Activated T-helper 1 cell treated with Interleukin-2 at 50 U/mL for 16 hours (primary cell): ENCODE measurements at regions not wholly inside any gene's neighbourhood (a gene's known extent, or its start where the extent isn't known, plus 50 kb on each side); places are given as distances from the start of the nearest gene placed in this dataset.

ENCODE experiments used
- DNase-seq: peaks from one replicate; pipeline ENCODE4 v3.0.0-alpha.2; 2020; ENCODE audit warnings: low read depth

GRCh38 chr17:15109608-15110007 lies 155.5 kb downstream of the PMP22 start:
- no peak for DNase-seq

DNA sequence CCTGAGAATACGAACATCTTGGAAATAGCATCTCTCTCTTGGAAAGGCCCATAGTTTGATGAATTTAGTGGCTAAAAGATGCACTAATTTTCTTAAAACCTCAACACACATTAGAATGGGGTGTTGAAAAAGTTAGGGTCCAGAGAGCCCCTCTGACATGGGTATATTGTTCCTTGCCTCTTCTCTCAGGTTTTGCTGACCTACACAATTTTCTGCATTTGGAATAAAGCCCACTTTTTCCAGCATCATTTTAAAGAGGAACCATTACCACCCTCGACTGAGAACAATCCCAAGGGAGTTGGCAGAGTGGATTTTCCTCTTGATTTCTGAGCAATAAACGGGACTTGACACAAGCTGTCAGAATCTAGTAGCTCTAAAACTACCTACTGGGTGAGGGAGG lies 156.1 kb downstream of the PMP22 start:
- no peak for DNase-seq

DNA sequence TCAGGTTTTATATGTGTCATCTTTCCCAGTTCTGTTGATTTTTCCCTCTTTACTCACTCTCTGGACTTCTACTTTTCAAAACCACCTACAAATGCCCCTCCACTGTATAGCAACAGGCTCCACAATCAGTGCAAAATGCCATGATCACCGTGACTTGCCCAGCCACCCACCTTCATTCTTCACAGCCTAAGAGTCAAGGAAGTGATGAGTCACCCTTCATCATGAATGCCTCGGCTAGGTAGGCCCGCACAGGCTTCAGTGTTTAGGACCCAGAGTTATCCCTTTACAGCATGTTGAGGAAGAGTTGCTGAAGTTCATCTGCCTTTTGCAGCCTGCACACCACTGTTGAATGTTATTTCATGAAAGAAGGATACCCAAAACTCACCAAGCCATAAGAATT lies 158.6 kb downstream of the PMP22 start:
- DNase-seq = no peak

GRCh38 chr17:15103785-15104184 lies 161.3 kb downstream of the PMP22 start:
- DNase-seq = no peak

GRCh38 chr17:15101175-15101574 lies 164.0 kb downstream of the PMP22 start:
- DNase-seq = no peak

GRCh38 chr17:15096511-15096910 lies 168.6 kb downstream of the PMP22 start:
- no peak for DNase-seq

DNA sequence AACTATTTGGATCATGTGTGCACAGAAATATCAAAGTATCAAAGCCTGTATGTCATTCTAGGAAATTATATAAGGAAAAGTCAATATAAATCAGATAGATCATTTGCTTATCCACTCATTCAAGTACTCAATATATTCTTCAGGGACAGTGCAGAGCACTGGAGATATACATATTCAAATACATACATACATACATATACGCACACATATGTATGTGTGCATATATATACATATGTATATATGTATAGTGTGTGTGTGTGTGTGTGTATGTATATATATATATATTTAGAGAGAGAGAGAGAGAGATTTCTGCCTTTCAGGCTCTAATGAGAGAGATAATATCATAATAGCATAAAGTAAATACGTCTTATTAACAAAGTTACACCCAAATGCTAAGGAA lies 169.2 kb downstream of the PMP22 start:
- no peak for DNase-seq

GRCh38 chr17:15092762-15093161 lies 172.4 kb downstream of the PMP22 start:
- no peak for DNase-seq

DNA sequence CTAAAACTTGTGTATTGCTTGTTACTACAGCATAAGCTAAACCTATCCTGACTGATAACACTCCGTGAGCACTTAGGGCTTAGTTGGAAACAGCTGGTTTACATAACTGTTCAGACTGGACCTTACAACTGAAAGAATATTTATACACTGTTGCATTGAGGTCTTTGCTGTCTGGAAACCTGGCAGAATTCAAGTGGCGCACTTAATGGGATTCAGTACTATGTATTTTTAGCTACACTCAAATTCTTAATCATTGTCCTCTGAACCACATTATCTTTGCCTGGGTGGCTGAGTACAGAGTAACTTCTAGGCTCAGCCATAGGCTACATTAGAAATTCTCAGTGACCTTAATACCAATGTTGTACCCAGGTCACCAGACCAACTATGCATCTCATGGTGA lies 172.9 kb downstream of the PMP22 start:
- DNase-seq = no peak

DNA sequence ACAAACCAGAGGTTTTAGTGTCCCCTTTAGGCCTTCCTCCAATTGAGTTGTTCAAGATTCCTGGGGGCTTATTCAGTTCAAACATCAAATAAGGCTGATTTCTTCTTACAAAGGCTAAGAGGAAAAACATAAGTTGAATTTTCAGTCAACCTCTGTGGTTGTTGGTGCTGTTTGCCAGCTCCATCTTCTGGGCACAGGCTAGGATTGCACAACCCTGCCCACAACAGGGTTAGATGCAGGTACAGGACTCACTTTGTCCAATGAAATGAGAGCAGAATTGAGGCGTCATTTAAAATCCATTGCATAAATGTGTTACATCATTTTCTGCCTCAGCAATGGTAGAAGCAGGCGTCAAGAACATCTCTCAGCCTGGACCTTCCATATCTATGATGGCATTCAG lies 173.3 kb downstream of the PMP22 start:
- no peak for DNase-seq

DNA sequence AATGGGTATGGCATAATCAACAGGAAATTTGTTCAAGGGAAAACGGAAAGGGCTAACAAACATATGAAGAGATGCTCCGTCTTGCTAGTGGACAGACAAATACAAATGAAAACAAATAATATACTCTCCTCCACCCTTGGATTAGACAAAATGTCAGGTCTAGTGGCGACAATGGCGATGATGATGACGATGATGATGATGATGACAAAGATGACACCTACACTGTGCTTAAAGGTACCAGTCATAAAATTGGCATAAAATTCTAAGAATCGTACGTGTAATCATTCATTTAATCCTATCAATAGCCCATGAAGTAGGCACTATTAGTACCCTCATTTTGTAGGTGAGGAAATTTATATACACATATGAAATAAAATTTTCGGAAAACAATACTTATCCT lies 174.6 kb downstream of the PMP22 start:
- no peak for DNase-seq

- DNase-seq = no peak
Measured at GRCh38 chr17:15087946-15088345, 177.2 kb downstream of the PMP22 start.

DNA sequence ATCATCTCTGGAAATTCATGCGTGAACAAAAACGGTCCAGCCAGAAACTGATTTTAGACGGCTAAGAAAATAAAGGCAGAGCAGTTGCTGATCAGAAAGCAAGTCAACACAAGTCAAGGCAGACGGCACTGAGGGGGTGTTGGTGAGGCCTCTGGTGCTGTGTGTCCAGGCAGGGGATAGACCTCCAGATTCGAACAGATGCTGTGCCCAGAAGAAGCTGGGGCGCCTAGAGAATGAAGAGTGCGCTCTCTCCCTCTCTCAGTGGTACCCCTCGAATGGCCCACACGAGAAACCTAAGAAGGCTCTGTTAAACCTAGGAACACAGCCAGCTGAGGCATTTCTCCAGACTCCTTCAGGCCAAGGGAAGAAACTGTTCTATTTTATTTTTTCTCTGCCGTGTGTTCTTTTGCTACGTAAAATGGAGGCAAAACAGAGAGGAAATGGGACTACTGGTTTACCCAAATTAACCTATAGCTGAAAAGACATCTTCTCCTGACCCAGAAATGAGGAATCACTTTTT lies 178.3 kb downstream of the PMP22 start:
- DNase-seq = no peak

GRCh38 chr17:15085890-15086677 lies 179.0 kb downstream of the PMP22 start:
- no peak for DNase-seq

DNA sequence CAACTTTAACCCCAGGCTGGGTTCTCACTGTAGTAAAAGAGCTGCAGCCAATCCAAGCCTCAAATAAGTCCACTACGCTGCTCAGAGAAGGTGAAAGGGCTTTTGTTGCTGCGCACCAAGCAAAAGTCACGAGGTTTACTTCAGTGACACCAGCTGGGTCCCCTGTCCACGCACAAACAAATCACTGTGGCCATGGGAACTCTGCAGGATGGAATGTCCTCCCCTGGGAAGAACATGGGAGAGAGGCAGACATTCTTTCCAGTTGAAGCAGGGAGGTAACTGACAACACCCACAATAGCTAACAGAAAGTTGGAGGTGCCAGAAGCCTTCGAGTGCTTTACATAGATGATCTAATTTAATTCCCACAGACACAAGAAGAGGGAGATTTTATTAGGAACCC lies 181.9 kb downstream of the PMP22 start:
- DNase-seq = no peak

- DNase-seq = no peak
Measured at GRCh38 chr17:15081008-15081407, 184.1 kb downstream of the PMP22 start.

DNA sequence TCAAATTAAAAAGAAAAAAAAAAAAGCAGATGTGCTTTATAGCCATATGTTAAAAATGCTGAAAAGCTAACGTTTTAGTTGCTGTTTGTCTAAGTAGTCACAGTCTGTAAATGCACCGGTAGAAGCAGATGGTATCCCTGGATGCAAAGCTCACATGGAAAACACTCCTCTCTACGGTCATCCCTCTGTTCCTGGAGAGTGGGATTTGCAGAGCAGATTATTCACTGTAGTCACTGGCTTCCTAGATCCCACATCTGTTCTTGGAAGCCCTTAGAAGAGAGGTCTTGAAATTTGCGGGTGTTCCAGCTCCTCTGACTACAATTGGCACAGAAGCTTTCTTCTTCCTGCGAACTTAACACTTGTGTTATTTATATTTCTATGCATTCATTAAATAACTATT lies 186.6 kb downstream of the PMP22 start:
- no peak for DNase-seq

DNA sequence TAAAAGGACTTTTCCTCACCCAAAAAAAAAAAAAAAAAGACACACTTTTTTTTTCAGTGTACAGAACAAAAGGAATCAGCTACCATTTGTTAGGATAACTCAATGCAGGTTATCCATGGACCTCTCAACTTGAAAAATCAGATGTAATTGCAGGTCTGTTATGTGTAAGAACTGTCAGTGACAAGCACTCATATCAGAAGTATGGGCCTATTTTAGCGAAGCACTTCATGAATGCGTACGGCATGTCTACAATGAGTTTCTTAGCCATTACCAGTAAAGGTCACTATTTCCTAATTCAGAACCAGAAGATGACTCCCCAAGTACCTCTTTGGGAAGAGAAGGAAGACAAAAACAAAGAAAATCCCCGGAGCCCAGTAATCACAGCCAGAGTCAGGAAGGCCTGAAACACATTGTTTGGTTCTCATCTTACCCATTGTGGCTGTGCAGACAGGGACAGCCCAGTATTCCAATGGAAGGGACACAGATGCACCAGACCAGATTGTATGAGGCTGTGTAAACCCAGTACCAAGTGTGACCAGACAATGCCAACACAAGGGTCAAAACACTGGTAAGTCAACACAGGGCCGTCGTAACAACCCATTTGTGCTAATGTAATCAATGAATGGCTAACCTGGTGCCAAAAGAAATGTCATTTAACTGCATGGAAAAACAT lies 188.0 kb downstream of the PMP22 start:
- DNase-seq = no peak

DNA sequence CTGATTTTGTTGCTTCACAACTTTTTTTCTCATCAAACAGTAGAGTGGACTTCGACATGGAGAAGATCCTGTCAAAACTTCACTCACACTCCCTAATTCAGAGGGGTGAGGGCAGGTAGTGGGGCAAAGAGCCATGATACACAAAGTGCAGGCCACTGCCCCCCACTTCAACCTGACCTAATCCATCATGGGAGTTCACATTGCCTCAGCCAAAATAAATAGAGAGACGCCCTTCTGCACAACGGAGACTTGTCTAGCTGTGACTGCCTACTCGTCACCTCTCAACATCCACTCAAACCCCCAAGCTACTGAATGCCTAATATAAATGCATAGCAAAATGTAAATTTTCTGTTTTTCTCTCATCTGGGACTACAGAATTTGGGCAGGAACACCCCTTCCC lies 213.2 kb downstream of the PMP22 start:
- no peak for DNase-seq

DNA sequence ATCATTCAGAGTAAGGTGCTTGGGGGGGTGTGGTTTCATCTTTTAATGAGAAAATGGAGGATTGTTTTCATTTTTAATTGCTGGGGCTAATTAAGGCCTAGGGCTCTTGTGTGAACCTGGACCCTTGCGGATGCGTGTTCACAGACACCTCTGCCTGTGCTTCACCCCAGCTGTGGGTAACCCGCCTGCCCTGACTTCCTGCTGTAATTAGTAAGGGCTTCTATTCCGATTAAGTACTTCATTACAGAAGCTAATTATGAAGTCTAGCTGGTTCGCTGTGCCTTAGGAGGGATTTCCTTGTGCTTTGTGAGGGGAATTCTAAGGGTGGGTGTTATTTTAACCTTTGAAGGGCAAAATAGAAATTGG lies 215.3 kb downstream of the PMP22 start:
- no peak for DNase-seq

DNA sequence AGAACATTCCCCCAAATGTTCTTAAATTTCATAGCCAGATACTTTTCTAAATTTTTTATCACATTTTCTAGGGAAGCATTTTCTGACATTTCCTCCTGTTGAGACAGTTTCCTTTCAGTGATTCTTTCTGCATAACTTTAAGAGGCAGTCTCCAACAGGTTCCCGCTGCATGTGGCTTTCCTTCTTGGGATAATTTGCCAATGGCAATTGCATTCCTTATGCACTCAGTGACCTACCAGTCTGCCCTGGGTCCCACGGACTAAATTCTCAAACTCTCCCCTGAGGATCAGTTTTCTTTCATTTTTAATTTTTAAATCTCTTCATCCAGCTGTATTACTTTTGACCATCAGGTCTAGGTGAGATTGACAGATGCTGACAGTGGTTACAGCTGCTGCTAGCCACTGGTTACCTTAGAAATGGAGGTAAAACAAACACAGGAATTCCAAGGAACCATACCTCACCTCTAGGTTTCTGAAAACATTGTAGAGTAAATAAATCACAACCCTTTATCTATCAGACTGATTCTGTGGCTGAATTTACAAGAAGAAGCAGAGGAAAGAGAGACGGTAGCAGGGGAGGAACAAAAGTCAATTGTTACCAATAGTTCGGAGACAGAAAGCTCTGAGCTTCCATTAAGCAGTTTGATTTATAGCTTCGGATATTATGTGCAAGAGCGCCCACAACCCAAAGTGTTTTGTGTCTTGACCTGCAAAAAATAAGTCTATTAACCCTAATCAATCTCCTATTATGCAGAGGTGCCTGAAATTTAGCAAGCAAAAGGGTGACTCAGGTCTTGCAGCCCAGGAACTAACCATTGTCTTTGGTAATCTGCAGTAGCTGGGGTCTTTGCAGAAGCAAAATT lies 216.0 kb downstream of the PMP22 start:
- no peak for DNase-seq

DNA sequence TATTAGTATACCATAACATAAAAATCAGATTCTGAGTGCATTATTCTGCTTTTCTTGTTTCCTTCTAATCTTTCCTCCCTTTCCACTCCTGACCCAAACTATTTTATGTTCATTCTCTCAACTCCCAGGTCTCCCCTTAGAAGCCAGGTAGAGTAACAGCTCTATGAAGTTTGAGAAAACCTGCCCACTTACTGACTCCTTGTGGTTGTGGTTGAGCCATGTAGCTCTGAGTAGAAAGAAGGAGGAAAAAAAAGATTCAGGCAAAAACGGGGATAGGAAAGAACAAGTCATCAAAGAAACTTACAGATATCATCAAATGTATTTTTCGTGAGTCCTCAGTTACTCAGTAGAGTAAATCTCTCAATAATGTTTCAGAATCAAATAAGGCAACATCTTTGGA lies 216.7 kb downstream of the PMP22 start:
- DNase-seq = no peak

DNA sequence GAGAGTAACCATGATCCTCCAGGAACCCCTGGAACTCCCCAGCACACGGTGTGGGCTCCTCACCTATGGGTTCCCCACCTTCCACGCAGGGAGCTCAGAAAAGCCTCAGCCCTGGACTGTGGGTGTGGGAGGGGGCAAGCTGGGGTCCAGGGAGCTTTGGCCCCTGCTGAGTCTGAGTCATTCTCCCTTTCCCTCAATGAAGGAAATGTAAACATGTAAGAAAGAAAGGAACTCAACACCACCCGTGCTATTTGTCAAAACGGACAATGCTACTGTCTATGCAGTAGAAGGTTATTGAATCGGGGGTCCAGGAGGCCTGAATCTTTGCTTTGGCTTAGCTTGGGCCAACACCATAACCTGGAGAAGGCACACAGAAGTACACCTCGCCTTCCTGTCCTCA lies 222.8 kb downstream of the PMP22 start:
- no peak for DNase-seq
